ENCODE measurements at regions not wholly inside any gene's neighbourhood (a gene's known extent, or its start where the extent isn't known, plus 50 kb on each side); places are given as distances from the start of the nearest gene placed in this dataset.
"Not testable (repeated sequence)": the region's sequence is repeated elsewhere in the genome, so short reads cannot be mapped to it uniquely, and the experiment has no call there.

DNA sequence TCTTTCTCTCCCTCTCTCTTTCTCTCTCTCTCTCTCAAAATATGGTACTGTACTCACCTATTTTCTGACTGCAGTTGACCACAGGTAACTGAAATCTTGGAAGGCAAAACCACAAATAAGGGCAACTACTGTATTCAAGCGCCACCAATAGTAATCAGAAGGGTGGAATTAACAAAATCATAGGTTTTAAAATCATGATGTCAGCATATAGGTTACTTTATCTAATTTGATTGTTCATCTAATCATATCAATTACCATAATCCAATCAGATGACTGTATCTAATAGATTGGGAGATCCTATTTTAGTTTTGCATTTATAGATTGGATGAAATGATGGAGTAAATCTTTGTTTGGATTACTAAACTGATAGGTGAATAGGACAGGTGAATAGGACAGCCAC, 155.8 kb upstream of the KITLG start:
- Mint-ChIP-seq H3K27me3 (no peaks in the 10 kb centered on the region), H3K36me3 (ENCODE audit: low read depth) (no peaks in the 10 kb centered on the region), H3K4me1 (ENCODE audit: low read depth) (no peaks in the 10 kb centered on the region), H3K4me3 (no peak overlapping the region), H3K9me3 (no peaks in the 10 kb centered on the region), H3K27ac (no peak overlapping the region)
- DNase-seq = no peak

DNA sequence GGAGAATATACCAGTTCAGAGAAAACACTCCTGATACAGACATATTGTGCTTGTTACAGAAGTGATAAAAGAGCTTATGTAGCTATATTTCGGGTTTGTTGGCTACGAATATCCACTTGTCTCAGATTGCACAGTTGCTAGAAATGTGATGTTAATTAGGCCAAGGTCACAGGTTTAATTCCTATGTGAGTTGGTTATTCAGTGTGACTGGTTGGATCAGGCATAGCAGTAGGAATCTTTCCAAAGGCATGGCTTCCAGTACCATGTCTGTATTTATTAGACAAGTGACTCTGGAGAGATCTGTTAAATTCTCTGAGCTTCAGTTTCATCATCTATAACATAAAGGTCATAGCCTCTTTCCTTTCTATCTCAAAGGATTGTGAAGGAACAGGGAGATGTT, 152.7 kb upstream of the KITLG start:
- no peaks in the 10 kb centered on the region for H3K4me1 Mint-ChIP-seq (ENCODE audit: low read depth)
- H3K36me3 Mint-ChIP-seq (ENCODE audit: low read depth) = no peaks in the 10 kb centered on the region
- H3K27me3 Mint-ChIP-seq = no peaks in the 10 kb centered on the region
- no peaks in the 10 kb centered on the region for H3K9me3 Mint-ChIP-seq
- DNase-seq = no peak
- H3K27ac Mint-ChIP-seq = no peak overlapping the region
- no peak overlapping the region for H3K4me3 Mint-ChIP-seq

- H3K4me1 Mint-ChIP-seq (ENCODE audit: low read depth) = no peaks in the 10 kb centered on the region
Measured at GRCh38 chr12:88729196-88729595, 148.9 kb upstream of the KITLG start.

GRCh38 chr12:88726806-88727720, 146.8 kb upstream of the KITLG start:
- Mint-ChIP-seq H3K4me3 (no peak overlapping the region), H3K4me1 (ENCODE audit: low read depth) (no peaks in the 10 kb centered on the region), H3K27ac (no peak overlapping the region), H3K9me3 (no peaks in the 10 kb centered on the region), H3K27me3 (no peaks in the 10 kb centered on the region), H3K36me3 (ENCODE audit: low read depth) (no peaks in the 10 kb centered on the region)
- no peak for DNase-seq

More at GRCh38 chr12:88729196-88729595, 148.9 kb upstream of the KITLG start:
- no peaks in the 10 kb centered on the region for H3K9me3 Mint-ChIP-seq
- H3K27ac Mint-ChIP-seq = no peak overlapping the region
- no peaks in the 10 kb centered on the region for H3K36me3 Mint-ChIP-seq (ENCODE audit: low read depth)
- H3K27me3 Mint-ChIP-seq = no peaks in the 10 kb centered on the region
- H3K4me3 Mint-ChIP-seq = no peak overlapping the region
- no peak for DNase-seq

DNA sequence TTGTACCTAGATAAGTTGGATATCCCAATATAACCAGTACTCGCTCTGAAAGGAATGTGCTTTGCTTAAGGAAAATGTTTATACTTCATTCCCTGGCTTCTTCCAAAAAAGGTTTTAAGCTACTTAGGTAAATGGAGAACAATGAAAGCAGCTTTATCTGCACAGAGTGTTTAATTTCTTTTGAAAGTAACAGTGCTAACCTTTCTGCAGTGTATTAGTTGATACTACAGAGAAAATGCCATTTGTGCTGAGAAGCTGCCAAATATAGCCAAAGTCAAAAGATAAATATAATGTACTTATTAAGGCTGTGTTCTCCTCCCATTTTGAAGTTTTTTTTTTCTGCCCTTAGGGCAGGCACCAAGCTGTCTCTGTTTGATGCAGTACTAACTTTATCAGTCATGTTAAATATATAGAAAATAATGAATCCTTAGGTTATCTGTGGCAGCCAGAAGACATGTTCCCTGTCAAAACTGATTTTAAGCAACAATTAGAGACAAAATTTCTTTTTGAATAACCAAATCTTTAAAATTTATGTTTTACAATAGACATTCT, 145.4 kb upstream of the KITLG start:
- Mint-ChIP-seq H3K36me3 (ENCODE audit: low read depth) (no peaks in the 10 kb centered on the region), H3K27me3 (no peaks in the 10 kb centered on the region), H3K27ac (no peak overlapping the region), H3K4me1 (ENCODE audit: low read depth) (no peaks in the 10 kb centered on the region), H3K9me3 (no peaks in the 10 kb centered on the region), H3K4me3 (no peak overlapping the region)
- no peak for DNase-seq

GRCh38 chr12:88723219-88723618, 142.9 kb upstream of the KITLG start:
- Mint-ChIP-seq H3K9me3 (no peaks in the 10 kb centered on the region), H3K4me1 (ENCODE audit: low read depth) (no peaks in the 10 kb centered on the region), H3K36me3 (ENCODE audit: low read depth) (no peaks in the 10 kb centered on the region), H3K4me3 (no peak overlapping the region), H3K27ac (no peak overlapping the region), H3K27me3 (no peaks in the 10 kb centered on the region)
- no peak for DNase-seq

DNA sequence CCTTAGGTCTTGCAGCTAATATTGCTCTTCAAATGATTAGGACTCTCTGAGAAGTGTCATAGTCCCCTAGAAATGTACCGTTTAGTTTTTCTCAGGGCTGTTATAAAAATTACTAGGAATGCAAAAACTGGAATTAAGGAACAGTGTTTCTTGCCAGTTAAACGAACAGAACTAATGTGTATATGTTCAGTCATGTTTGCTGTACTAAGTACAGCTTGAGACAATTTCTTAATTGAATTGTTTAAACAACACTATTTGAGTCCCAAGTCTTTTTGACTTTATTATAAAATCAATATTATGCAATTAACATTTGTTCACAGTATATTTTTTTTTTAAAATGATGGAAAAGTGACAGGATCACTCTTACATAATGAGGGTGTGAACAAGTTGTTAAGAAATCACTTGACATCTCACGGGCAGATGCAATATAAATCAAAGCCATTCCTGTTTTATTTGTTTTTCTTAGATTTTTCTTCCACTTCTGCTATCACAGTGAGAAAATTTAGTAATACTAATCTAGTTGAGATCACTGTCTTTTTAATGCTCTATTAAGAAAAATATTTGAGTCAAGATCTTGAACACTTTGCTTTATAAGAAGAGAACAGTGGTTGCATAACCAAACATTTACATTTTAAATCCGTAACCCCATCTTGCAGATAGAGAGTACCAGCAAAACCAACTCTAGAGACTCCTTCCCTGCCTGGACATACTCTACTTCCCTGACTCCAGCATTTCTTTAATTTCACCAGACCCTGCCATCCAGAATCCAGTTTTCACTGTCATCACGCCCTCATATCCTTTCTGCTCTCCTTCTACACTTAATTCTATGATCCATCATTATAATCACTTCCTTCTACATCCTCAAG, 140.7 kb upstream of the KITLG start:
- Mint-ChIP-seq H3K36me3 (ENCODE audit: low read depth) (no peaks in the 10 kb centered on the region), H3K9me3 (no peaks in the 10 kb centered on the region), H3K4me3 (no peak overlapping the region), H3K27me3 (no peaks in the 10 kb centered on the region), H3K4me1 (ENCODE audit: low read depth) (no peaks in the 10 kb centered on the region), H3K27ac (no peak overlapping the region)
- DNase-seq = no peak

DNA sequence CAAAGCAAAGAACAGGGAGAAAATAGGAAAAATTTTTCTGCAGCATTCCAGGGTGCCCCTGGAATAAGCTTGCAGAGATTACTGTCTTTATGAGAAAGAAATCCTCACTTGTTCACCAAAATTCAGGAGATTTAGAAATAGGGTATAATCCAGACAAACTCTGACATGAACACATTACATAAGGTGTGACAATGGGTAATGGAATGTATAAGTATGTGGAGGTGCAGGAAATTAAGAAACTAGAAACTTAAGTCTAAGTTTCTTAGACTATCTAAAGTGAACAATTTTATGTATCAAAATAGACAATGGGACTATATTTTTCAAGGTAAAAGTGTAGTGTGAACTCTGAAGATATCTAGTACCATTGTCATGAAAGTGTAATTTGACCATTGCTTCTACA, 140.0 kb upstream of the KITLG start:
- no peak for DNase-seq
- no peaks in the 10 kb centered on the region for H3K27me3 Mint-ChIP-seq
- no peaks in the 10 kb centered on the region for H3K4me1 Mint-ChIP-seq (ENCODE audit: low read depth)
- no peaks in the 10 kb centered on the region for H3K36me3 Mint-ChIP-seq (ENCODE audit: low read depth)
- no peak overlapping the region for H3K27ac Mint-ChIP-seq
- no peaks in the 10 kb centered on the region for H3K9me3 Mint-ChIP-seq
- no peak overlapping the region for H3K4me3 Mint-ChIP-seq

- Mint-ChIP-seq H3K36me3 (ENCODE audit: low read depth) (no peaks in the 10 kb centered on the region), H3K27me3 (no peaks in the 10 kb centered on the region), H3K27ac (no peak overlapping the region), H3K4me3 (no peak overlapping the region), H3K9me3 (no peaks in the 10 kb centered on the region), H3K4me1 (ENCODE audit: low read depth) (no peaks in the 10 kb centered on the region)
- no peak for DNase-seq
Measured at GRCh38 chr12:88717188-88717587, 136.9 kb upstream of the KITLG start.

DNA sequence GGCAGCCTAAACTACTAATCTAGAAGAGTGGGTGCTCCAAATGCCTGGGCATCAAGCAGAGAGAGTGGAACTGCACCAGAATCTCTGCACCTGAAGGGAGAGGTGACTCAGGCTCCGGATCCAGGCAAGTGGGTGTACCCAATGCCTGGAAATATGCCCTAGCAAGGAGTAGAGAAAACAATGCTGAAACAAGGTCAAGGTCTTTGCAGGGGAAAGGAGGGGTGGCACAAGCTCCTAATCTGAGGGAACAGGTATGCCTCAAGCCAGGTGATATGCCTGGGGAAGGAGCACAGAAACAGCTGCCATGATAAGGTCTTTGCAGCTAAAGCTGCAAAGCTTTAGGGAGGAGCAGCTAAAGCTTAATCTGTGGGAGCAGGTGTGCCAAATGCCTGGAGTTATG, 136.0 kb upstream of the KITLG start:
- no peak for DNase-seq
- Mint-ChIP-seq H3K27ac (no peak overlapping the region), H3K4me3 (no peak overlapping the region), H3K4me1 (ENCODE audit: low read depth) (no peaks in the 10 kb centered on the region), H3K27me3 (no peaks in the 10 kb centered on the region), H3K9me3 (no peaks in the 10 kb centered on the region), H3K36me3 (ENCODE audit: low read depth) (no peaks in the 10 kb centered on the region)

DNA sequence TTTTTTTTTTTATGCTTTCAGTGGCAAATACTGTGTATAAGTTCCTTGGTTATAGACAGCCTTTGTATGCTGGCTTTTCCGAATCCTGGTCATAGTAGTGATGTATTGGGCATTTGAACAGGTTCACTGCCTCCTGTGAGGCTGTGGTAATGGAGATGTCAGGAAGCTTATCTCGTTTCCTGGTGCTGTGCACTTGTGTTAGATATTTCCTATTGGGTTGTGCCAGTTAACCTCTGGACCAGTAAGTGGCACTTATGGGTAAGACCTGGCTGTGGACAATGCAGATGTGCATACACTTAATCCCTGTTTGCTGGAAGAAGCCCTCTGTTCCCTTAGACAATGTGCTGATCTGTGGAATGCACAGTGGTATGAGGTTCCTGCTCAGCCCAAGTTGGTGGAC, 135.4 kb upstream of the KITLG start:
- H3K4me3 Mint-ChIP-seq = no peak overlapping the region
- H3K36me3 Mint-ChIP-seq (ENCODE audit: low read depth) = no peaks in the 10 kb centered on the region
- no peak overlapping the region for H3K27ac Mint-ChIP-seq
- H3K9me3 Mint-ChIP-seq = no peaks in the 10 kb centered on the region
- DNase-seq = no peak
- no peaks in the 10 kb centered on the region for H3K27me3 Mint-ChIP-seq
- no peaks in the 10 kb centered on the region for H3K4me1 Mint-ChIP-seq (ENCODE audit: low read depth)

DNA sequence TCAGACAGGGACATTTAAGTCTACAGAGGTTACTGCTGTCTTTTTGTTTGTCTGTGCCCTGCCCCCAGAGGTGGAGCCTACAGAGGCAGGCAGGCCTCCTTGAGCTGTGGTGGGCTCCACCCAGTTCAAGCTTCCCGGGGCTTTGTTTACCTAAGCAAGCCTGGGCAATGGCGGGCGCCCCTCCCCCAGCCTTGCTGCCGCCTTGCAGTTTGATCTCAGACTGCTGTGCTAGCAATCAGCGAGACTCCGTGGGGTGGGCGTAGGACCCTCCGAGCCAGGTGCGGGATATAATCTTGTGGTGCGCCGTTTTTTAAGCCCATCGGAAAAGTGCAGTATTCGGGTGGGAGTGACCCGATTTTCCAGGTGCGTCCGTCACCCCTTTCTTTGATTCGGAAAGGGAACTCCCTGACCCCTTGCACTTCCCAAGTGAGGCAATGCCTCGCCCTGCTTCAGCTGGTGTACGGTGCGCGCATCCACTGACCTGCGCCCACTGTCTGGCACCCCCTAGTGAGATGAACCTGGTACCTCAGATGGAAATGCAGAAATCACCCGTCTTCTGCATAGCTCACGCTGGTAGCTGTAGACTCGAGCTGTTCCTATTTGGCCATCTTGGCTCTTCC, 134.1 kb upstream of the KITLG start:
- not testable (repeated sequence) for H3K27me3 Mint-ChIP-seq, H3K9me3 Mint-ChIP-seq

DNA sequence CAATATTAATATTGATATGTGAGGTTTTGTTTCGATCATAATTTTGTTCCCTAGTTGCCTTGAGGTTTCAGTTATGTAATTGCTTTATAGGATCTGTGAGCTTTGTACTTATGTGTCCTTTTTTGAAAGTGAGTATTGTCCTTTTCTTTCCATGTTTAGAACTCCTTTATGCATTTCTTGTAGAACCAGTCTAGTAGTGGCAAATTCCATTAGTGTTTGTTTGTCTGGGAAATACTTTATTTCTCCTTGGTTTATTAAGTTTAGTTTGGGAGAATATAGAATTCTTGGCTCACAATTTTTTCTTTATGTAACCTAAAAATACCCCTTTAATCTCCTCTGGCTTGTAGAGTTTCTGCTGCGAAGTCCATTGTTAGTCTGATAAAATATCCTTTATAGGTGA, 127.5 kb upstream of the KITLG start:
- Mint-ChIP-seq H3K27ac (no peak overlapping the region), H3K27me3 (no peaks in the 10 kb centered on the region)
- no peak for DNase-seq

More for the DNA sequence above, 134.1 kb upstream of the KITLG start:
- H3K4me1 Mint-ChIP-seq (ENCODE audit: low read depth); H3K27ac Mint-ChIP-seq; H3K36me3 Mint-ChIP-seq (ENCODE audit: low read depth); DNase-seq; H3K4me3 Mint-ChIP-seq: not testable (repeated sequence)

DNA sequence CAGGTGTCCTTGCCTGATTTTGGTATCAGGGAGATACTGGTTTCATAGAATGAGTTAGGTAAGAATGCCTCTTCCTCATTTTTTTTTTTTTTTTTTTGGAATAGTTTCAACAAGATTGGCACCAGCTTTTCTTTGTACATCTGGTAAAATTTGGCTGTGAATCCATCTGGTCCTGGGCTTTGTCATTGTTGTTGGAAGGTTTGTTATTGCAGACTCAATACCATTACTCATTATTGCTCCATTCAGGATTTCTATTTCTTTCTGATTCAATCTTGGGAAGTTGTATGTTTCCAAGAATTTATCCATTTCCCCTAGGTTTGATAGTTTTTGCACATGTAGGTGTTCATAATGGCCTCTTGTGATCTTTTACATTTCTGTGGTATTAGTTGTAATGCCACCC, 126.0 kb upstream of the KITLG start:
- Mint-ChIP-seq H3K27me3 (no peaks in the 10 kb centered on the region), H3K36me3 (ENCODE audit: low read depth) (no peaks in the 10 kb centered on the region), H3K4me1 (ENCODE audit: low read depth) (no peaks in the 10 kb centered on the region), H3K9me3 (peaks cover 14% of the 10 kb centered on the region), H3K27ac (no peak overlapping the region), H3K4me3 (no peak overlapping the region)
- no peak for DNase-seq

More for the DNA sequence above, 127.5 kb upstream of the KITLG start:
- Mint-ChIP-seq H3K36me3 (ENCODE audit: low read depth) (no peaks in the 10 kb centered on the region), H3K4me3 (no peak overlapping the region), H3K4me1 (ENCODE audit: low read depth) (no peaks in the 10 kb centered on the region), H3K9me3 (peaks cover 14% of the 10 kb centered on the region)
